SU-DHL-6 (cell line): ENCODE measurements at regions not wholly inside any gene's neighbourhood (a gene's known extent, or its start where the extent isn't known, plus 50 kb on each side); places are given as distances from the start of the nearest gene placed in this dataset.

Experiments used
- H2AFZ ChIP-seq: fragments of 200-600 bp; sonication (generic); 2 replicates; pipeline ENCODE4 v1.6.1; 2014; ENCODE audit warnings: low read depth, mild to moderate bottlenecking, moderate library complexity, mixed read lengths, antibody characterized with exemption, low read length; ENCODE audit not compliant: severe bottlenecking
- H3F3A ChIP-seq: fragments of 200-600 bp; shearing (Covaris generic); 2 replicates; pipeline ENCODE4 v1.6.0; 2016; ENCODE audit warnings: antibody characterized with exemption, mild to moderate bottlenecking; ENCODE audit not compliant: insufficient read depth
- H3K27ac ChIP-seq: fragments of 200-600 bp; sonication (generic); 2 replicates; pipeline ENCODE4 v1.5.1; 2016; ENCODE audit warnings: low read depth, mild to moderate bottlenecking, low read length, moderate library complexity, mixed read lengths
- H3K27me3 ChIP-seq: fragments of 200-600 bp; sonication (generic), shearing (Covaris generic); 2 replicates; pipeline ENCODE4 v1.6.0; 2014; ENCODE audit warnings: mild to moderate bottlenecking, low read length
- H3K36me3 ChIP-seq: fragments of 200-600 bp; sonication (generic); 2 replicates; pipeline ENCODE4 v1.6.1; 2014; ENCODE audit warnings: mild to moderate bottlenecking, low read length, mixed read lengths
- H3K4me2 ChIP-seq: fragments of 300-600, 200-600 bp; shearing (Covaris generic), sonication (generic); 2 replicates; pipeline ENCODE4 v1.6.0; 2014; ENCODE audit warnings: low read length, low read depth, mild to moderate bottlenecking; ENCODE audit not compliant: poor library complexity, severe bottlenecking
- H3K4me3 ChIP-seq: fragments of 200-600 bp; sonication (generic); 2 replicates; pipeline ENCODE4 v1.5.1; 2014; ENCODE audit warnings: antibody characterized with exemption, low read length, mild to moderate bottlenecking, mixed read lengths; ENCODE audit not compliant: insufficient read depth, poor library complexity, severe bottlenecking
- H3K79me2 ChIP-seq: fragments of 200-600 bp; sonication (generic); 2 replicates; pipeline ENCODE4 v1.6.1; 2014; ENCODE audit warnings: mild to moderate bottlenecking, low read length, moderate library complexity; ENCODE audit not compliant: insufficient read depth
- H3K9ac ChIP-seq: fragments of 200-600 bp; sonication (generic); 2 replicates; pipeline ENCODE4 v1.7.0; 2014; ENCODE audit warnings: mild to moderate bottlenecking, low read length
- H3K9me2 ChIP-seq: fragments of 200-600 bp; sonication (generic); replicated peaks from 2 replicates; pipeline ENCODE4 v1.6.1; 2014; ENCODE audit warnings: low read length; ENCODE audit not compliant: insufficient read depth
- H3K9me3 ChIP-seq: fragments of 200-600 bp; sonication (generic); 2 replicates; pipeline ENCODE4 v1.6.1; 2014; ENCODE audit warnings: low read length, mixed read lengths; ENCODE audit not compliant: insufficient read depth
- H4K20me1 ChIP-seq: fragments of 200-600 bp; sonication (generic); 2 replicates; pipeline ENCODE4 v1.6.1; 2014; ENCODE audit warnings: low read depth, mild to moderate bottlenecking, antibody characterized with exemption, low read length, moderate library complexity, mixed read lengths
- EZH2phosphoT487 ChIP-seq: fragments of 200-600 bp; sonication (generic), shearing (Covaris generic); conservative IDR thresholded peaks from 2 replicates; pipeline ENCODE4 v1.6.1; 2018; ENCODE audit warnings: mild to moderate bottlenecking, antibody characterized with exemption, low read length, moderate library complexity, mixed read lengths
- TF ChIP-seq, protein P1 (sequence below): fragments of 200-600 bp; sonication (generic); IDR thresholded peaks from one replicate; pipeline ENCODE4 v1.5.1; 2017; ENCODE audit warnings: antibody characterized with exemption, mild to moderate bottlenecking, low read length, moderate library complexity; ENCODE audit not compliant: insufficient read depth, poor library complexity, severe bottlenecking

DNA sequence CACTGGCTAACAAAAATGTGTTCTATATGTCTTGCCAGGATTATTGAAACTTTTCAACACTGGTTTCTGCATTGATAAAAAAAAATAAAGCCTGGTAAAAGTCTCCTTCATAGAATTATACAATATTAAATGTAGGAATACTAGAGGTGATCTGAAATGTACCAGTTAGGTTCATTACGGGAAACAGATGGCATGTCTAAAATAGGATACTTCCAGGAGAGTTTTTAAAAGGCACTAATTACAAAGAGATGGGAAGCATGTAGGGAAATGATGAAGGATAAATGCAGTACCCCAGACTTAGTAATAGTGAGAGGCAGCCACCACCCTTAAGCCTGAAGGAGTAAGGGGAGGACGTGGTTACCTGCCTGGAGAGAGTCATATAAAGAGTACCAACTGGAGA is 107.0 kb upstream of the NPSR1 start:
- no peak overlapping the region for H3K4me2 ChIP-seq
- H3K27ac ChIP-seq: no peak overlapping the region
- H3K9me3 ChIP-seq: no peaks in the 10 kb centered on the region
- no peak overlapping the region for H3K9ac ChIP-seq
- TF ChIP-seq EZH2phosphoT487: no peak
- TF ChIP-seq, protein P1, sequence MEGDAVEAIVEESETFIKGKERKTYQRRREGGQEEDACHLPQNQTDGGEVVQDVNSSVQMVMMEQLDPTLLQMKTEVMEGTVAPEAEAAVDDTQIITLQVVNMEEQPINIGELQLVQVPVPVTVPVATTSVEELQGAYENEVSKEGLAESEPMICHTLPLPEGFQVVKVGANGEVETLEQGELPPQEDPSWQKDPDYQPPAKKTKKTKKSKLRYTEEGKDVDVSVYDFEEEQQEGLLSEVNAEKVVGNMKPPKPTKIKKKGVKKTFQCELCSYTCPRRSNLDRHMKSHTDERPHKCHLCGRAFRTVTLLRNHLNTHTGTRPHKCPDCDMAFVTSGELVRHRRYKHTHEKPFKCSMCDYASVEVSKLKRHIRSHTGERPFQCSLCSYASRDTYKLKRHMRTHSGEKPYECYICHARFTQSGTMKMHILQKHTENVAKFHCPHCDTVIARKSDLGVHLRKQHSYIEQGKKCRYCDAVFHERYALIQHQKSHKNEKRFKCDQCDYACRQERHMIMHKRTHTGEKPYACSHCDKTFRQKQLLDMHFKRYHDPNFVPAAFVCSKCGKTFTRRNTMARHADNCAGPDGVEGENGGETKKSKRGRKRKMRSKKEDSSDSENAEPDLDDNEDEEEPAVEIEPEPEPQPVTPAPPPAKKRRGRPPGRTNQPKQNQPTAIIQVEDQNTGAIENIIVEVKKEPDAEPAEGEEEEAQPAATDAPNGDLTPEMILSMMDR: no peak
- no peaks in the 10 kb centered on the region for H3K36me3 ChIP-seq
- H3K9me2 ChIP-seq: no peaks in the 10 kb centered on the region
- H4K20me1 ChIP-seq: no peaks in the 10 kb centered on the region
- H3K79me2 ChIP-seq: no peaks in the 10 kb centered on the region
- H3K4me3 ChIP-seq: no peak overlapping the region
- no peaks in the 10 kb centered on the region for H3K27me3 ChIP-seq
- no peak overlapping the region for H2AFZ ChIP-seq
- no peaks in the 10 kb centered on the region for H3F3A ChIP-seq

DNA sequence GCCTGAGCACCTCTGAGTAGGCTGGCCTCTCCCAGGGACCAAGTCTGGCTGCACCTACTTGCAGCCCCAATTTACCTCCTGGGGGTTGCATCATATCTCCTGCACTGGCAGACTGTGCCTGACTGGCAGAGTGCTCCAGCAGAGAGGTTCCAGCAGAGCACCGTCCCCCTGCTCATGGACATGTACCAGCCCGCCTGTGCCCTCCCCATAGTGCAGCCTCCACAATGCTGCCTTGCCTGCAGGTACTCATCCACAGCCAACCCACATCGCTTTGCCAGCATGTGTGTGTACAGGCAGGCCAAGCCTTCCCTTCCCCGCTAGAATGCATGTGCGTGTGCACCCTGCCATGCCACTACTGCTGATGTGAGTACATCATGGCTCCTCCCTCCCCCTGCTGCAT is 105.5 kb upstream of the NPSR1 start:
- Histone ChIP-seq H3K27me3 (no peaks in the 10 kb centered on the region), H4K20me1 (no peaks in the 10 kb centered on the region), H3K9me2 (no peaks in the 10 kb centered on the region), H3K27ac (no peak overlapping the region), H3K4me3 (no peak overlapping the region), H3K36me3 (no peaks in the 10 kb centered on the region), H3K9ac (no peak overlapping the region), H3K4me2 (no peak overlapping the region), H3K9me3 (no peaks in the 10 kb centered on the region), H3F3A (no peaks in the 10 kb centered on the region), H3K79me2 (no peaks in the 10 kb centered on the region), H2AFZ (no peak overlapping the region)
- TF ChIP-seq, protein P1: no peak
- TF ChIP-seq EZH2phosphoT487: no peak

DNA sequence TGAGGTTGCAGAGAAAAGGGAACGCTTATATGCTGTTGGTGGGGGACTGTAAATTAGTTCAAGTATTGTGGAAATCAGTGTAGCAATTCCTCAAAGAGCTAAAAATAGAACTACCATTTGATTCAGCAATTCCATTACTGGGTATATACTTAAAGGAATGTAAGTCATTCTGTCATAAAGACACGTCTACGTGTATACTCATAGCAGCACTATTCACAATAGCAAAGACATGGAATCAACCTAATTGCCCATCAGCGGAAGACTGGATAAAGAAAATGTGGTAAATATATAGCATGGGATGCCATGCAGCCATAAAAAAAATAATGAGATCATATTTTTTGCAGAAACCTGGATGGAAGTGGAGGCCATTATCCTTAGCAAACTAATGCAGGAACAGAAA is 100.0 kb upstream of the NPSR1 start:
- Histone ChIP-seq H3K27me3 (no peaks in the 10 kb centered on the region), H3F3A (no peaks in the 10 kb centered on the region), H4K20me1 (no peaks in the 10 kb centered on the region), H3K9ac (no peak overlapping the region), H3K4me2 (no peak overlapping the region), H3K4me3 (no peak overlapping the region), H3K36me3 (no peaks in the 10 kb centered on the region), H3K9me3 (no peaks in the 10 kb centered on the region), H3K79me2 (no peaks in the 10 kb centered on the region), H3K9me2 (no peaks in the 10 kb centered on the region), H3K27ac (no peak overlapping the region), H2AFZ (no peak overlapping the region)
- TF ChIP-seq, protein P1: no peak
- TF ChIP-seq EZH2phosphoT487: no peak

DNA sequence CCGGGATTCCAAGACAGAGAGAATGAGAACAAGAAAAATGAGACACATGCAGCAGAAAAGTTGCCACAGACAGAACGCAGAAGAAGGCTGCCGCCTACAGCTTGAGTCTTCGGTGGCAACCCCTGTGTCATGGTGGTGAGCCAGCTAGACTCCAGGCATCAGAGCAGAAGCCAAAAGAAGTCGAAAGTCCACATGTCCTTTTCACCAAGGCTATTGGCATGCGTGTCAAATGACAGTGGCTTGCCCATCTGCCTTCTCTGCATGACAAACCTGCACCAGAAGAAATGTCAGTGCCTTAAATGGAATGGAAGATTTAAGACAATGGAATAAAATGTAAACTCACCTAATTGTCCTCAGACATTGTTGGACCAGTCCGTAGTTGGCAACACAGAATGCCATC is 93.9 kb upstream of the NPSR1 start:
- H3K27ac ChIP-seq: no peak overlapping the region
- no peak for TF ChIP-seq EZH2phosphoT487
- TF ChIP-seq, protein P1: no peak
- no peaks in the 10 kb centered on the region for H3K9me2 ChIP-seq
- no peak overlapping the region for H3K4me3 ChIP-seq
- no peak overlapping the region for H3K4me2 ChIP-seq
- H3K9me3 ChIP-seq: no peaks in the 10 kb centered on the region
- H4K20me1 ChIP-seq: no peaks in the 10 kb centered on the region
- H2AFZ ChIP-seq: no peak overlapping the region
- H3K36me3 ChIP-seq: no peaks in the 10 kb centered on the region
- no peaks in the 10 kb centered on the region for H3F3A ChIP-seq
- H3K79me2 ChIP-seq: no peaks in the 10 kb centered on the region
- no peak overlapping the region for H3K9ac ChIP-seq
- H3K27me3 ChIP-seq: no peaks in the 10 kb centered on the region
